ENCODE measurements at regions not wholly inside any gene's neighbourhood (a gene's known extent, or its start where the extent isn't known, plus 50 kb on each side); places are given as distances from the start of the nearest gene placed in this dataset.

DNA sequence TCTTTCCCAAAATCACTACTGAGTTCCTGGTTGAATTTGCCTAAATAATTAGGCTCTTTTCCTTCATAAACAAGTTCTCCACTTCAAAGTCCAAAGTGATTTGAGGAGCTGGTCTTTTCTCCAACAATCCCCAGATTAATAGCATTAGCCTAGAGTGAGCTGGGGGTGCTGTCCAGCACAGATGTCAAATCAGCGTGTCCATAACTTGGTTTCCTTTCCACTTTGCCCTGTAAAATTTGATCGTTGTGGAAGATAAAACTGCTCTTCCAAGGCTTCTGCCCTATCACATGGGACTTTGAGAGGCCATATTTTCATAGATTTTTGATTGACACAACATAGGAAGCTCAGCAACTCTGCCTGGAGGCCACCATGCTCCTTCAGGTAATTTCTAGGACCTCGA is 134.7 kb upstream of the RORB start:
- Mint-ChIP-seq H3K4me1 (no peaks in the 10 kb centered on the region), H3K9me3 (ENCODE audit: insufficient read depth) (no peaks in the 10 kb centered on the region), H3K4me3 (no peak overlapping the region), H3K27ac (no peak overlapping the region), H3K27me3 (no peaks in the 10 kb centered on the region)
- POLR2A ChIA-PET: no interaction called here
- Histone ChIP-seq H2AFZ (ENCODE audit: insufficient read depth, low read depth, low read length, poor library complexity, severe bottlenecking) (no peak overlapping the region), H4K20me1 (ENCODE audit: control insufficient read depth, insufficient read depth, low read length, poor library complexity, severe bottlenecking) (no peaks in the 10 kb centered on the region), H3K79me2 (ENCODE audit: control insufficient read depth, insufficient read depth, low read length) (no peaks in the 10 kb centered on the region), H3K9me3 (ENCODE audit: control extremely low read depth in 1 of 3, control insufficient read depth in 2 of 3, insufficient read depth in 1 of 3, low read length in 2 of 3) (no peaks in the 10 kb centered on the region), H3K4me3 (ENCODE audit: control extremely low read depth in 1 of 5, extremely low read depth in 1 of 5, insufficient read depth in 1 of 5, low read depth in 2 of 5, low read length in 4 of 5) (no peak overlapping the region), H3K4me1 (ENCODE audit: control insufficient read depth in 2 of 2, insufficient read depth in 2 of 2, low read length in 2 of 2) (no peaks in the 10 kb centered on the region), H3K9ac (ENCODE audit: low read length) (no peak overlapping the region), H3K4me2 (replicated peaks; ENCODE audit: low read depth, low read length, poor library complexity, severe bottlenecking) (no peak overlapping the region), H3K36me3 (replicated peaks in 1 of 2; ENCODE audit: control extremely low read depth in 1 of 2, control insufficient read depth in 1 of 2, extremely low read depth in 1 of 2, insufficient read depth in 2 of 2, low read length in 1 of 2) (no peaks in the 10 kb centered on the region), H3K27ac (ENCODE audit: low read length in 2 of 2) (no peak overlapping the region), H3K27me3 (replicated peaks in 1 of 4; ENCODE audit: control extremely low read depth in 1 of 4, control insufficient read depth in 3 of 4, insufficient read depth in 4 of 4, low read length in 3 of 4) (no peaks in the 10 kb centered on the region)
- intact Hi-C loops (cut with micrococcal nuclease): no loop called here
- TF ChIP-seq, protein P1, sequence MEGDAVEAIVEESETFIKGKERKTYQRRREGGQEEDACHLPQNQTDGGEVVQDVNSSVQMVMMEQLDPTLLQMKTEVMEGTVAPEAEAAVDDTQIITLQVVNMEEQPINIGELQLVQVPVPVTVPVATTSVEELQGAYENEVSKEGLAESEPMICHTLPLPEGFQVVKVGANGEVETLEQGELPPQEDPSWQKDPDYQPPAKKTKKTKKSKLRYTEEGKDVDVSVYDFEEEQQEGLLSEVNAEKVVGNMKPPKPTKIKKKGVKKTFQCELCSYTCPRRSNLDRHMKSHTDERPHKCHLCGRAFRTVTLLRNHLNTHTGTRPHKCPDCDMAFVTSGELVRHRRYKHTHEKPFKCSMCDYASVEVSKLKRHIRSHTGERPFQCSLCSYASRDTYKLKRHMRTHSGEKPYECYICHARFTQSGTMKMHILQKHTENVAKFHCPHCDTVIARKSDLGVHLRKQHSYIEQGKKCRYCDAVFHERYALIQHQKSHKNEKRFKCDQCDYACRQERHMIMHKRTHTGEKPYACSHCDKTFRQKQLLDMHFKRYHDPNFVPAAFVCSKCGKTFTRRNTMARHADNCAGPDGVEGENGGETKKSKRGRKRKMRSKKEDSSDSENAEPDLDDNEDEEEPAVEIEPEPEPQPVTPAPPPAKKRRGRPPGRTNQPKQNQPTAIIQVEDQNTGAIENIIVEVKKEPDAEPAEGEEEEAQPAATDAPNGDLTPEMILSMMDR (IDR thresholded peaks at IDR 0.05): no peak
- no peak for TF ChIP-seq EZH2 (IDR thresholded peaks at IDR 0.05; ENCODE audit: borderline replicate concordance, insufficient read depth, low read depth, low read length, poor library complexity, severe bottlenecking)
- CTCF ChIA-PET: no interaction called here
- ATAC-seq (ENCODE audit: low read depth) (no peak), DNase-seq (no peak)
- WGBS (ENCODE audit: insufficient coverage): 75% methylated on average over 3 of the region's 3 CpGs

GRCh38 chr9:74366111-74366510 is 131.0 kb upstream of the RORB start:
- no peaks in the 10 kb centered on the region for H4K20me1 ChIP-seq (ENCODE audit: control insufficient read depth, insufficient read depth, low read length, poor library complexity, severe bottlenecking)
- H3K27me3 ChIP-seq (replicated peaks in 1 of 4; ENCODE audit: control extremely low read depth in 1 of 4, control insufficient read depth in 3 of 4, insufficient read depth in 4 of 4, low read length in 3 of 4): no peaks in the 10 kb centered on the region
- H3K4me1 ChIP-seq (ENCODE audit: control insufficient read depth in 2 of 2, insufficient read depth in 2 of 2, low read length in 2 of 2): no peaks in the 10 kb centered on the region
- no peaks in the 10 kb centered on the region for H3K79me2 ChIP-seq (ENCODE audit: control insufficient read depth, insufficient read depth, low read length)
- ChIA-PET POLR2A (no interaction called here), CTCF (no interaction called here)
- no peak for ATAC-seq (ENCODE audit: low read depth)
- Mint-ChIP-seq H3K27ac (no peak overlapping the region), H3K4me1 (no peaks in the 10 kb centered on the region), H3K27me3 (no peaks in the 10 kb centered on the region), H3K4me3 (no peak overlapping the region), H3K9me3 (ENCODE audit: insufficient read depth) (no peaks in the 10 kb centered on the region)
- no peaks in the 10 kb centered on the region for H3K9me3 ChIP-seq (ENCODE audit: control extremely low read depth in 1 of 3, control insufficient read depth in 2 of 3, insufficient read depth in 1 of 3, low read length in 2 of 3)
- WGBS (ENCODE audit: insufficient coverage): 100% methylated on average over 2 of the region's 3 CpGs
- no peak overlapping the region for H3K9ac ChIP-seq (ENCODE audit: low read length)
- H3K4me2 ChIP-seq (replicated peaks; ENCODE audit: low read depth, low read length, poor library complexity, severe bottlenecking): no peak overlapping the region
- no peaks in the 10 kb centered on the region for H3K36me3 ChIP-seq (replicated peaks in 1 of 2; ENCODE audit: control extremely low read depth in 1 of 2, control insufficient read depth in 1 of 2, extremely low read depth in 1 of 2, insufficient read depth in 2 of 2, low read length in 1 of 2)
- intact Hi-C loops (cut with micrococcal nuclease): no loop called here
- DNase-seq: no peak
- H3K4me3 ChIP-seq (ENCODE audit: control extremely low read depth in 1 of 5, extremely low read depth in 1 of 5, insufficient read depth in 1 of 5, low read depth in 2 of 5, low read length in 4 of 5): no peak overlapping the region
- H2AFZ ChIP-seq (ENCODE audit: insufficient read depth, low read depth, low read length, poor library complexity, severe bottlenecking): no peak overlapping the region
- TF ChIP-seq, protein P1 (IDR thresholded peaks at IDR 0.05): no peak
- no peak for TF ChIP-seq EZH2 (IDR thresholded peaks at IDR 0.05; ENCODE audit: borderline replicate concordance, insufficient read depth, low read depth, low read length, poor library complexity, severe bottlenecking)
- H3K27ac ChIP-seq (ENCODE audit: low read length in 2 of 2): no peak overlapping the region
